ENCODE measurements at regions not wholly inside any gene's neighbourhood (a gene's known extent, or its start where the extent isn't known, plus 50 kb on each side); places are given as distances from the start of the nearest gene placed in this dataset.
A peak's percentile ranks its signal among the peaks of the same experiment; 100 is the strongest.

DNA sequence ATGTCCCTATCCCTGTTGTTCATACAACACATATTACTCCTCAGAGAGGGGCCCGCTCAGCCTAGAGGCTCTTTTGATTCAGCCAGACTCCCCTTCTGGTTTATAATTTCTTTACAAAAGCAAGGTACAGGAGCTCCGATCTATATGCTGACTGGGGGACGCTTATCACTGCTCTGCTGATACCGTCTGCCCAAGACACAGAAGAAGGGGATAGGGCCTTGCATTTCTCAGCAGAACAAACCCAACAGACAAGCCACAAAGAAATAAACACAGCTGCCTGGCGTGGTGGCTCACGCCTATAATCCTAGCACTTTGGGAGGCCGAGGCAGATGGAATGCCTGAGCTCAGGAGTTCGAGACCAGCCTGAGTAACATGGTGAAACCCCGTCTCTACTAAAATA, 109.9 kb upstream of the AKIP1 start:
- H3K9me3 Mint-ChIP-seq (ENCODE audit: unreplicated experiment) = no peaks in the 10 kb centered on the region
- TF ChIP-seq, protein P1, sequence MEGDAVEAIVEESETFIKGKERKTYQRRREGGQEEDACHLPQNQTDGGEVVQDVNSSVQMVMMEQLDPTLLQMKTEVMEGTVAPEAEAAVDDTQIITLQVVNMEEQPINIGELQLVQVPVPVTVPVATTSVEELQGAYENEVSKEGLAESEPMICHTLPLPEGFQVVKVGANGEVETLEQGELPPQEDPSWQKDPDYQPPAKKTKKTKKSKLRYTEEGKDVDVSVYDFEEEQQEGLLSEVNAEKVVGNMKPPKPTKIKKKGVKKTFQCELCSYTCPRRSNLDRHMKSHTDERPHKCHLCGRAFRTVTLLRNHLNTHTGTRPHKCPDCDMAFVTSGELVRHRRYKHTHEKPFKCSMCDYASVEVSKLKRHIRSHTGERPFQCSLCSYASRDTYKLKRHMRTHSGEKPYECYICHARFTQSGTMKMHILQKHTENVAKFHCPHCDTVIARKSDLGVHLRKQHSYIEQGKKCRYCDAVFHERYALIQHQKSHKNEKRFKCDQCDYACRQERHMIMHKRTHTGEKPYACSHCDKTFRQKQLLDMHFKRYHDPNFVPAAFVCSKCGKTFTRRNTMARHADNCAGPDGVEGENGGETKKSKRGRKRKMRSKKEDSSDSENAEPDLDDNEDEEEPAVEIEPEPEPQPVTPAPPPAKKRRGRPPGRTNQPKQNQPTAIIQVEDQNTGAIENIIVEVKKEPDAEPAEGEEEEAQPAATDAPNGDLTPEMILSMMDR (IDR thresholded peaks at IDR 0.05) = no peak
- peaks cover 5% of the 10 kb centered on the region for H3K4me1 Mint-ChIP-seq (ENCODE audit: unreplicated experiment)
- DNase-seq (ENCODE audit: extremely low spot score, unreplicated experiment) = no peak
- H3K36me3 Mint-ChIP-seq (ENCODE audit: unreplicated experiment) = peaks cover 32% of the 10 kb centered on the region
- no peak overlapping the region for H3K4me3 Mint-ChIP-seq (ENCODE audit: unreplicated experiment)
- H3K27me3 Mint-ChIP-seq (ENCODE audit: unreplicated experiment) = no peaks in the 10 kb centered on the region
- H3K27ac Mint-ChIP-seq (ENCODE audit: unreplicated experiment) = no peak overlapping the region

DNA sequence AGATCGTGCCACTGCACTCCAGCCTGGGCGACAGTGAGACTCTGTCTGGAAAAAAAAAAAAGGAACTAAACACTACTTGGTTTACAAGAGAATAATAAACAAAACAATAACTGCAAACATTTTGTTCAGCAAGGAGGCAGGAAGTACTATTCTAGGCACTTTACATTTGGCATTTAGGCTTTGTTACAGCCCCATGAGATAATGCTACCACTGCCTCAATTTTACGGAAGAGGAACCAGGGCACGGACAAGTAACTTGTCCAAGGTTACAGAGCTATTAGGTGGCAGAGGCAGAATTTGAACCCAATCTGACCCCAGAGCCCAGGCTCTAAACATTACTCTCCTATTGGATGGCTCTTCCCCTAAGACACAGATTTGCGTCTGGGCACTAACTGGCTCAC, 108.7 kb upstream of the AKIP1 start:
- Mint-ChIP-seq H3K4me1 (ENCODE audit: unreplicated experiment) (peaks cover 7% of the 10 kb centered on the region), H3K9me3 (ENCODE audit: unreplicated experiment) (no peaks in the 10 kb centered on the region), H3K27ac (ENCODE audit: unreplicated experiment) (no peak overlapping the region), H3K36me3 (ENCODE audit: unreplicated experiment) (peaks cover 31% of the 10 kb centered on the region), H3K27me3 (ENCODE audit: unreplicated experiment) (no peaks in the 10 kb centered on the region), H3K4me3 (ENCODE audit: unreplicated experiment) (no peak overlapping the region)
- TF ChIP-seq, protein P1 (IDR thresholded peaks at IDR 0.05) = no peak
- no peak for DNase-seq (ENCODE audit: extremely low spot score, unreplicated experiment)

DNA sequence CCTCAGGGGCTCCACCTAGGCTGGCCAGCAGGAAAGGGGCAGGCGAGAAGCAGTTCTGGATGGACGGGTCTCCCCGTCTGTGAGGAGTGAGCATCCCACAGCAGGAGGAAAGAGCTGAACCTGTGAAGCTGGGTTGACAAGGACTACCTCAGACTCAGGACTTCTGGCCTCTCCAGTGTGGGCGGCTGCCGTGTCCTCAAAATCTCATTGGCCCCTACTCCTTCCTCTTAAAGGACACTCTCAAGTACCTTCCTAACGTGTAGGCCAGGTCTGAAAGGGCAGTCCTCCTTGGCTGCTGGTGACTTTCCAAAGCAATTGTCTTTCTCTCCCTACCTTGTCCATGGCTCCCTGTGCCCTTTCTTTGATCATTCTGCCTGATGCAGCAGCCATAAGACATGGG, 107.0 kb upstream of the AKIP1 start:
- peaks cover 28% of the 10 kb centered on the region for H3K36me3 Mint-ChIP-seq (ENCODE audit: unreplicated experiment)
- no peak for DNase-seq (ENCODE audit: extremely low spot score, unreplicated experiment)
- TF ChIP-seq, protein P1 (IDR thresholded peaks at IDR 0.05) = no peak
- H3K9me3 Mint-ChIP-seq (ENCODE audit: unreplicated experiment) = no peaks in the 10 kb centered on the region
- H3K4me3 Mint-ChIP-seq (ENCODE audit: unreplicated experiment) = no peak overlapping the region
- no peaks in the 10 kb centered on the region for H3K27me3 Mint-ChIP-seq (ENCODE audit: unreplicated experiment)
- peaks cover 7% of the 10 kb centered on the region for H3K4me1 Mint-ChIP-seq (ENCODE audit: unreplicated experiment)
- H3K27ac Mint-ChIP-seq (ENCODE audit: unreplicated experiment) = no peak overlapping the region

DNA sequence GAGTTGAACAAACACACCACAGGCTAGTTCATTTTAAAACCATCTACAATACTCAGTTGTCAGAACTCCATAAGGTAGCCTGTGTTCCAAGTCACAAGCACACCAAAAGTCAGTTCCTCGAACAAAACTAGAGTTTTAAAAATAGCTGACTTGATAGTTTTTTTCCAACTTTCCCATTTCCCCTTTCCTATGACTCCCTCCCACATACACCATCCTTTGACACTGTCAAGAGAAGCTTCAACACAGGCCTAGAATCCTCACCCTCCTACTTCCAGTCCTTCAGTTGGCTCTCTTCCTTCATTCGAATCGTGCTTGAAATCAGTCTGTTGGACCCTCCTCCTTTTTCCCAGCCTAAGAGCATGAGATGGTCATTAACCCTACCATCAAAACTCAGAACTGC, 105.7 kb upstream of the AKIP1 start:
- DNase-seq (ENCODE audit: extremely low spot score, unreplicated experiment) = no peak

DNA sequence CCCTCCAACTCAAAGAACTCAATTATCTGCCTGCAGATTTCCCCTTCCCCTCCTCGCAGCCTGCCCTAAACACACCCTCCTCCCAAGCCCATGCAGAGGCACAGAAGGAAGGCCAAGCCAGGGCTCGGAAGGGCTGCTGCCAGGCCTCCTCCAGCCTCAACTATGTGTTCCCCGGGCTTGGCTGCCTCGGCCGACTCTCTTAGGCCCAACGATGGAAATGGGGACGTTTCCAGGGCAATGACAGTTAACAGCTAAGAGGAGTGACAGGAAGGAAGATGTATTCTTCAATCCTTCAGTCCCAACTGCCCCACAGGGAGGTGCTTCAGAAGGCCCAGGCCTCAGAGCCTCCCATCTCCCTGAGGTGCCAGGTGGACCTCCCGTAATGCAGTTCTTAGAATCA, 104.0 kb upstream of the AKIP1 start:
- Mint-ChIP-seq H3K9me3 (ENCODE audit: unreplicated experiment) (no peaks in the 10 kb centered on the region), H3K36me3 (ENCODE audit: unreplicated experiment) (peaks cover 15% of the 10 kb centered on the region), H3K27me3 (ENCODE audit: unreplicated experiment) (no peaks in the 10 kb centered on the region), H3K27ac (ENCODE audit: unreplicated experiment) (peak overlapping the region; percentile 96), H3K4me3 (ENCODE audit: unreplicated experiment) (no peak overlapping the region), H3K4me1 (ENCODE audit: unreplicated experiment) (peaks cover 7% of the 10 kb centered on the region)
- TF ChIP-seq, protein P1 (IDR thresholded peaks at IDR 0.05) = no peak
- no peak for DNase-seq (ENCODE audit: extremely low spot score, unreplicated experiment)

More for the DNA sequence above, 105.7 kb upstream of the AKIP1 start:
- H3K4me3 Mint-ChIP-seq (ENCODE audit: unreplicated experiment) = no peak overlapping the region
- H3K4me1 Mint-ChIP-seq (ENCODE audit: unreplicated experiment) = peaks cover 7% of the 10 kb centered on the region
- peak overlapping the region; percentile 40 for H3K27ac Mint-ChIP-seq (ENCODE audit: unreplicated experiment)
- TF ChIP-seq, protein P1 (IDR thresholded peaks at IDR 0.05) = no peak
- no peaks in the 10 kb centered on the region for H3K27me3 Mint-ChIP-seq (ENCODE audit: unreplicated experiment)
- H3K9me3 Mint-ChIP-seq (ENCODE audit: unreplicated experiment) = no peaks in the 10 kb centered on the region
- H3K36me3 Mint-ChIP-seq (ENCODE audit: unreplicated experiment) = peaks cover 21% of the 10 kb centered on the region

Measured in osteocyte (in vitro differentiated cells).